ENCODE measurements at regions not wholly inside any gene's neighbourhood (a gene's known extent, or its start where the extent isn't known, plus 50 kb on each side); places are given as distances from the start of the nearest gene placed in this dataset.

GRCh38 chr12:66962290-66962689, 283.4 kb upstream of the GRIP1 start:
- no peak for DNase-seq (ENCODE audit: low spot score)

GRCh38 chr12:66963901-66964300, 285.0 kb upstream of the GRIP1 start:
- no peak for DNase-seq (ENCODE audit: low spot score)

GRCh38 chr12:66964629-66965028, 285.8 kb upstream of the GRIP1 start:
- DNase-seq (ENCODE audit: low spot score), result no peak

DNA sequence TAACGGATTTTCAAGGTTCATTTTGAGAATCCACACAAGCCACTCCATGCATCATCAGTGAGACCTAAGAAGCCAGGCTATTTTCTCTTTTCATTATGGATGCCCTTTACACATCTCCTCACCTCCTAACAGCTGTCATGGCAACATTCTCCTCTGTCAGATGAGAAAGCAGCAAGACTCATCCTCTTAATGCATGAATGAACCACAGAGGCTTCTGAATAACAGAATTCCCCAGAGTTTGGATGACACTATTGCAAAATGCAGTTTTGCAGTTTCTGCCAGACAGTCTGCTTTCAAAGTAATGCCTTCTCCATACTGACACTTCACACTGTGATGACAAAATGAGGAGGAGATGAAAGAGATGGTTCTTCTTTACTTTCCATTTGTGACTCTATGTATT, 286.7 kb upstream of the GRIP1 start:
- no peak for DNase-seq (ENCODE audit: low spot score)

DNA sequence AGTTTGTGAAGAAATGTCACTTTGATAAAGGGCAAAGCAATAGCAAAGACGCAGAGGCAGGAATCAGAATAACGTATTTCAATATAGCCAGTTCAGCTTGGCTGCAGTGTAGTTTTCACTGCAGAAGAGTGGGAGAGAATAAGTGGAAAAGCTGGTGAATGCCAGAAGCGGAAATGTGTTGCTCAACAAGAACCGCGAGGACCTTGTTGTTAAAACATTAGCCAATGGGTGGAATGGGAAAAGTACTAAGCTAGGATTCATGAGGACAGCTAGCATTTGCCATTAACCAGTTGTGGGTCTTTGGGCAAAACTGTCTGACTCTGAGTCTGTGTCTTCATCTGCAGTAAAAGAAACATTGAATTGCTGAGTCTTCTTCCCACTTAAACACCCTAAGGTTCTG, 292.9 kb upstream of the GRIP1 start:
- DNase-seq (ENCODE audit: low spot score), result no peak

- no peak for DNase-seq (ENCODE audit: low spot score)
These were observed 292.6 kb upstream of the CAND1 start for GRCh38 chr12:66976526-66976925.

DNA sequence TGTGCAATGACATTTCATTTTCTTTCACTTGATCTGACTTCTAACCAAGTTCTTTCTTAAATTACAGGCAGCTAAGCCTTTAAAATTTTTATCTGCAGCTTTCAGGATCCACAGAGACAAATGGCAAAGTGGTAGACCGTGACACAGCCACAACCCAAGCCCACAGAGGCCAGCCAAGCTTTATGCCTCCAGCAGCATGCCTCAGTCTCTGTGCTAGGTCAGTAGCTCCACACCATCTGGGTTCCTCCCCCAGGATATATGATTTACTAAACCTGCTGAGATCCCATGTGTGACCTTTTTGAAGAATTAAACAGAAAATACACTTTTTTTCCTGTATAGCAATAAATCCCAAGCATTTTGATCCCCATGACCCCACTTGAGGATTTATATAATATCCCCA, 290.4 kb upstream of the CAND1 start:
- no peak for DNase-seq (ENCODE audit: low spot score)

DNA sequence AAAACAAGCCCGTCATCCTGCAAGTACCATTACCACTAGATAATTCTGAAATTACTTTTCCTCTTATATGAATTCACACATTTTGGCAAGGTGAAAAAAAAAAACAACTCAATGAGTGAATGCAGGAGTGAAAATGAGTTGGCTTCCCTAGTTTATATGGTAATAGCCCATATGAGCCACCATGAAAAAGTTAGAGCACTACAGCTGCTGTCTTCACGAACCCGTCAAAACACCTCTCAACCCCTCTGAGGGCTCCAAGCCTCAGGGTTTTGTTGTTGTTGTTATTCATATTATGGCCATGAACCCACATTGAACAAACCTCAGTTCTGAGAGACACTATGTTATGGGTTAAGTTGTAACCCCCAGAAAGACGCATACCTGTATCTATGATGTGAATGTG, 289.9 kb upstream of the CAND1 start:
- no peak for DNase-seq (ENCODE audit: low spot score)

- no peak for DNase-seq (ENCODE audit: low spot score)
These were observed 285.1 kb upstream of the CAND1 start for GRCh38 chr12:66984077-66984476.

DNA sequence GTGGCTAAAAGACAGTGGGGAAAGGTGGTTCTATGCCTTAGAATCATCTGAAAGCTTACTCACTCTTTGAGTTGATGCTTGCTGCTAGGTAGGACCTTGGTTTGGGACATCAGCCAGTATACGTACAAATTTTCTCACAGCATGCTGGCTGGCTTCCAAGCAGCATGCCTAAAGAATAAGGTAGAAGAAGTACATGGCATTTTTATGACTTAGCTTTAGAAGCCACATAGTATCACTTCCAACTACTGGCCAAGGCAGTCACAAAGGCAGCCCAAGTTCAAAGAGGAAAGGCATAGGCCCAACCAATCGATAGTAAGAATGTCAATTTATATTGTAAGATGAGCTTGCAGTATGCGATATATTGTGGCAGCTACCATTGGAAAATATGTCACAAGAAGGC, 284.2 kb upstream of the CAND1 start:
- no peak for DNase-seq (ENCODE audit: low spot score)

DNA sequence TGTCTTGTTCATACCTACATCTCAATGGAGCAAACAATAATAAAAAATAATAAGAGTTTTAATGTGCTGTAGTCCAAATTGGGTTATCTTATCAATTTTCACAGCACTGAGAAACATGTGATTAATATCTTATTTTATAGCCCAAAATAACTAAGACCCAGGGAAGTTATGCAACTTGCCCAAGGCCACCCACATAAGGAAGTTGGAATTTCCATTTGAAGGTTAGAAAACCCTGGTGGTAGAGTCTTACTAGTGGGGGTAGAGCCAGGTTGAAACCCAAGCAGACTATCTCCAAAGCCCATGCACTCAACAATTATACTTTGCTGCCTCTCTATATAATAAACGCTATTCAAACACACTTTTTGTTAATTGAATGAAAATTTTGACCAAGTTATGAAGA, 270.0 kb upstream of the CAND1 start:
- no peak for DNase-seq (ENCODE audit: low spot score)

DNA sequence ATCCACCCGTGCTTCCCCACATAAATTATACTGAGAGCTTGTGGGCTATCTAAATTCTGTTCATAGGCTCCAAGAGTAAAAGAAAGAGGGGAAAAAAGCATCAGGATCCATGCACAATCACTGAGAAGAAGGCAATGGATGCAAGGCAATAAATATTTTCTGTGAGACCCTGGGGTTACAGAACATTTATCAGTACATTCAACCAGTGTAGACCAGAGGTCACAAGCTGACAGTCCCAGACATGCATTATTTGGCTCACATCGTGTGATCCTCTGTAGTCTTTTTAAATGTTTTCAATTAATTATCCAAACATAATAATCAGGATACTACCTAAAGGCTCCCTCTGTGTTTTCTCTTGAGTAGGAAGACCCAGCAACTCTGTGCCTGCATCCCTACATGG, 267.9 kb upstream of the CAND1 start:
- no peak for DNase-seq (ENCODE audit: low spot score)

DNA sequence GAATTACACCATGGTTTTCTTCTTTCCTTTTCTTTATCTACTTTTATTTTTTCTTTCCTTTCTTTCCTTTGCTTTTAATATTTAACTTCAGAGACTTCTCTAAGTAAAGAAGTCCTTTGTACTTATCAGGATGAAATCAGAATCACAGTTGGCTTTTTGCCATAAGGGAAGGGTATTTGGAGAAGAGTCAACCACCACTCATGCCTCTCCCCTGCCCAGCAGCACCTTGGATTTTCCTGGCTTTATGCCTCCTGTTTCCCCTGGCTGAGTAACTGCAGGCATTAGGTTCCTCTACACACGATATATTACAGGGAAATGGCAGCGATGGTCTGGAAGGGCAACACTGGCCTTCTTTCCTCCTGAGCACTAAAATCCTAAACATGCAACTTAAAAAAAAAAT, 266.4 kb upstream of the CAND1 start:
- DNase-seq (ENCODE audit: low spot score), result no peak

DNA sequence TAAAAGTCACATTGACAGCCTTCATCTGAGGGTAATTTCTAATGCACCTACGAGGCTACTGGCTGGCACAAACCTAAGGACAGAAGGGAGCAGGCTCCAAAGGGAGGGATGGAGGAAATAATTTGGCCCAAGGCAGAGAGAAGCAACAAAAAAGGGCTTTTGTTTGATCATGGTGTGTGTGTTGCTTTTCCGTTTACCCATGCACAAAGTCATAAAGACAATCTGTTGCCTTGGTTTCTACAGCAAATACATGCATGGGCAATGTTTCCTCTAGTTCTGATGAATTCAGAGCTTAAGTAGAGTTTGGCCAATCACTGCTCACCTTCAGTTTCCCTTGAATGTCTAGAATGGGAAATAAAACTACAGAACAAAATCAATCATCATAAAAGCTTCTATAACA, 262.5 kb upstream of the CAND1 start:
- DNase-seq (ENCODE audit: low spot score), result no peak

DNA sequence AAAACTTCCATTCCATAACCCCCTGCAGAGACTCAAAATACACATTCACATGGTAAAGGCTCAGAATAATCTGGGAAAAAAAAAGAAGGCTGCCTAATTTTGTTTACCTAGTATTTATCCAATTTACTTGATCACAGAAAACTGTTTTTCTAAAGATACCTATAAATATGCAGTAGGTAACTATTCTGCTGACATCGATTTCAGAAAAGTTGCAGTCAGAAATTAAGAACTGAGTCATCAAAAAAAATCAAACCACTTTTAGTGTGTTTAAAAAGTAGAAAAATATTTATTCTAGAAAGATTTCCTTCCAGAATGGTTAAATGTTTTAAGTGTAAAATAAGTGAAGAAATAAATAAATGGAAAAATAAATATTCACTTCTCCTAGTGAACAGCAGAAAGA, 254.5 kb upstream of the CAND1 start:
- DNase-seq (ENCODE audit: low spot score), result no peak

- DNase-seq (ENCODE audit: low spot score), result no peak
These were observed 251.1 kb upstream of the CAND1 start for GRCh38 chr12:67018105-67018504.

- DNase-seq (ENCODE audit: low spot score), result no peak
These were observed 250.1 kb upstream of the CAND1 start for GRCh38 chr12:67019070-67019469.

DNA sequence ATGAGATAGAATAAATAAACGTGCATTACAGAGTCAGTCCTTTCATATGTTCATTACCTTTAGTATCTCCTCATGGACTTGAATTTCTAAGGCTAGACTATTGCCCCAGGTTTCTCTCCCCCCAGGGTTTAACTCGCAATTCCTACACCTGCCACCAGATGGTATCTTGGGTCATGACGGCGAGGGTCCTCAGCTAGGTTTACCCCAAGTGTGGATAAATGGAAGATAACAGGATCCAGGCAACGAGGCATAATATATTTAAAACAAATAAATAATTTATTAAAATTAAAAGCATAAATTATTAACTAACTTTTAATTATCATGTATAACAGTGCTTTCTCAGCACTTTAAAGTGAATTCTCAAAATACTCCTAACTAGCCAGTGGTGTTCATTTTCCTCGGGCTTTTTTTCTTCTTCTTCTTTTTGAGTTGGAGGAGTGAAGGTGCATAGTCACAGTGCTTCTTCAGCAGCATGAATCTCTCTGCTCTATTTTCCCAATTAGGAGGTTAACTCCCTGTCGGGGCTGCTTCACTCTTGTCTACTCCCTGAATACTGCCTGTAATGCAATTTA, 243.5 kb upstream of the CAND1 start:
- DNase-seq (ENCODE audit: low spot score), result peak; percentile 48

- no peak for DNase-seq (ENCODE audit: low spot score)
These were observed 242.5 kb upstream of the CAND1 start for GRCh38 chr12:67026487-67027246.

DNA sequence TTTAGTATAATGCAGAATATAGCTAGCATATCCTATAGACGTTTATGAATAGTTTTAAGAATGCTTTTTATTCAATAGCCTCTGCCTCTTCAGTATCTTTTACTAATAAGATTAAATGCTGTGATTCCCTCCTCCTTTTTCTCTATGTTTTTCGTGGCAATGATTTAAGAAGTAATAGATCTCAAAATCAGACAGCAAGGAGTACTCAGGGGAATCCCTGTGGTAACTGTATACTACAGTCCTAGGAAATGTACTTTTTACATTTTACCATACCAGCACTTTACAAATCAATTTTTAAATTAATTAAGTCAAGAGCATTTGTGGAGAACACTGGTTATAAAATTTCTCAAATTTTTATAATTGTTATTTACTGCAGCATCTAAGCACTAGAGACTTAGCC, 240.6 kb upstream of the CAND1 start:
- no peak for DNase-seq (ENCODE audit: low spot score)

DNA sequence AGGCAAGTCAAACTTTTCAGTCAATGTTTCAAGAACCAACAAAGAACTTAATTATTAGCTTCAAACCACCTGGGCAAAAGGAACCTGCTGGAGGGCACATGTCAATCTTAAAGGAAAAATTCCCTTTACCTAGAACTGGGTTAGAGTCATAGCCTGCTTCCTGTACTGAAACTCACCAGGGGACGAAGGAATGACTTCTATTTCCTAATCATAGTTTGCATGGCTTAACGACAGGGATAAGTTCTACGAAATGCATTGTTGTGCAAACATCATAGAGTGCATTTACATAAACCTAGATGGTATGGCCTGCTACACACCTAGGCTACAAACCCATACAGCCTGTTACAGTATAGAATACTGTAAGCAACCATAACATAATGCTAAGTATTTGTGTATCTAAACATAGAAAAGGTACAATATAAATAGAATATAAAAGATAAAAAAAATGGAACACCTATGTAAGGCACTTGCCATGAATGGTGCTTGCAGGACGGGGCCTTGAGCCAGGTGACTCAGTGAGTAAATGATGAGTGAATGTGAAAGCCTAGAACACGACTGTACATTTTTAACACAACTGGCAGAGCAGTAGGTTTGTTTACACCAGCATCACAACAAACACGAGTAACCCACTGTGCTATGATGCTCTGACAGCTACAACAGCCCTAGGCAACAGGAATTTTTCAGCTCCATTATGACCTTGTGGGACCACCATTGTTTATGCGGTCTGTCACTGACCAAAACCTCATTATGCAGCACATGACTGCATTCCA, 234.9 kb upstream of the CAND1 start:
- DNase-seq (ENCODE audit: low spot score), result no peak

DNA sequence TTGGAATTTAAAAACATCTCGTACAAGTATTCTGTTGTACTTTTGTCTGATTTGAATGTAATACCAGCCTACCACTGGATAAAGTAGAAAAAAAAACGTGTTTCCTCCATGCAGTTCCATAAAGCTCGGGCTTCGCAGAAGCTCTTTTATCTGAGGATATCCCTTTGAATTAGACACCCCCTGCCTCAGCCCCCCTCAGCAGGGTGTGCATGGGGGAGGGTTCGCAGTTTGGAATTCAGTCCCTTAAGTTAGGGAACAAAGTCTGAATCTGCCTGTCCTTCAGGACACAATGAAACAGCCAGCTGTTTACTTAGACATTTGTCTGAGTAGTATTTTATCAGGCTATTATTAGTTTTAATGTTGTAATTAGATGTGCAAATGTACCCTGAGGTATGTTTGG, 234.0 kb upstream of the CAND1 start:
- no peak for DNase-seq (ENCODE audit: low spot score)

DNA sequence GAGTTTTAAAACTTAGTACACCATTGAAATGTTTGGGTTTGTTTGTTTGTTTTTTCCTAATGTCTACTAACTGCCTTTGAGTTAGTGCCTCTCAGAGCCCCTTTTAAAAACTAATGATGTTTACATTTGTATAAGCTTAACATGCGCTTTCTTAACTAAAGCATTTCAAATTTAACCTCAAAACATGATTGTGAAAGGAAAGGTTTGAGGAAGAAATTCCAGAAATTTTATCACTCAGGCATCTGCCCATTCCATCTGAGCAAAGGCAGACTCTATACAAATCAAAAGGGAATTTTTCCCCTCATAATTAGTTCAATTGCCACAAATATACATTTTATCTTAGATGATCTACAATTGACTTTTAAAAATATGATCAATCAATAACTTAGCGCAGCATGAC, 230.7 kb upstream of the CAND1 start:
- DNase-seq (ENCODE audit: low spot score), result no peak

Measured in AG08395 (cell line).